CD14-positive monocyte (primary cell): ENCODE measurements at regions not wholly inside any gene's neighbourhood (a gene's known extent, or its start where the extent isn't known, plus 50 kb on each side); places are given as distances from the start of the nearest gene placed in this dataset.

Experiments
- DNase-seq, 3 donors: peaks; one replicate each; pipeline ENCODE4 v3.0.0-alpha.2; 2011 to 2022
- H2AFZ ChIP-seq: 2 replicates; pipeline ENCODE4 v1.6.0; 2012; ENCODE audit warnings: mild to moderate bottlenecking, low read depth, low read length, inconsistent platforms; ENCODE audit not compliant: insufficient read depth, poor library complexity, severe bottlenecking
- H3K27ac ChIP-seq, 2 donors: 1 replicate in 1 of 2; 2 replicates in 1 of 2; pipeline ENCODE4 v1.5.1; 2012 to 2013; ENCODE audit warnings: low read length in 2 of 2, control low read depth in 1 of 2, inconsistent platforms in 1 of 2, low read depth in 1 of 2, mild to moderate bottlenecking in 1 of 2
- H3K27me3 ChIP-seq, 2 donors: one replicate each; pipeline versions ENCODE4 v1.6.0 to v1.6.1; 2011 to 2013; ENCODE audit warnings: low read length in 2 of 2; ENCODE audit not compliant: control insufficient read depth in 2 of 2, insufficient read depth in 2 of 2
- H3K36me3 ChIP-seq, 2 donors: replicated peaks in 1 of 2; 1 replicate in 1 of 2; 2 replicates in 1 of 2; pipeline versions ENCODE4 v1.5.1 to v1.6.1; 2012 to 2013; ENCODE audit warnings: low read length in 2 of 2, control low read depth in 1 of 2, inconsistent platforms in 1 of 2, mild to moderate bottlenecking in 1 of 2; ENCODE audit not compliant: insufficient read depth in 2 of 2, control insufficient read depth in 1 of 2
- H3K4me1 ChIP-seq, 2 donors: 1 replicate in 1 of 2; 2 replicates in 1 of 2; pipeline versions ENCODE4 v1.5.1 to v1.6.1; 2012 to 2013; ENCODE audit warnings: low read length in 2 of 2, control low read depth in 1 of 2, inconsistent platforms in 1 of 2, mild to moderate bottlenecking in 1 of 2, moderate library complexity in 1 of 2; ENCODE audit not compliant: insufficient read depth in 2 of 2, control insufficient read depth in 1 of 2
- H3K4me2 ChIP-seq: replicated peaks from 2 replicates; pipeline ENCODE3; 2012; ENCODE audit warnings: low read length, moderate library complexity, mild to moderate bottlenecking; ENCODE audit not compliant: poor library complexity, severe bottlenecking; ENCODE audit errors: extremely low read depth
- H3K4me3 ChIP-seq, 3 experiments: fragments of 200-600 bp in 1 of 3; sonication (generic) in 1 of 3; replicated peaks in 1 of 3; 1 replicate in 2 of 3; 2 replicates in 1 of 3; pipeline ENCODE4 v1.5.1; 2011 to 2013; ENCODE audit warnings: low read length in 3 of 3, mild to moderate bottlenecking in 3 of 3, control low read depth in 2 of 3, low read depth in 2 of 3, inconsistent platforms in 1 of 3, moderate library complexity in 1 of 3
- H3K79me2 ChIP-seq: 2 replicates; pipeline ENCODE4 v1.6.0; 2012; ENCODE audit warnings: mild to moderate bottlenecking, control low read depth, inconsistent platforms, low read length, moderate library complexity; ENCODE audit not compliant: insufficient read depth
- H3K9ac ChIP-seq: 2 replicates; pipeline ENCODE4 v1.6.0; 2017; ENCODE audit warnings: low read length, mild to moderate bottlenecking; ENCODE audit not compliant: insufficient read depth, poor library complexity, severe bottlenecking
- H3K9me3 ChIP-seq, 2 donors: replicated peaks in 1 of 2; 1 replicate in 1 of 2; 2 replicates in 1 of 2; pipeline versions ENCODE4 v1.5.1 to v1.6.1; 2012 to 2013; ENCODE audit warnings: low read length in 2 of 2, control low read depth in 1 of 2; ENCODE audit not compliant: control insufficient read depth in 1 of 2, insufficient read depth in 1 of 2
- H4K20me1 ChIP-seq: 2 replicates; pipeline ENCODE4 v1.6.0; 2012; ENCODE audit warnings: mild to moderate bottlenecking, low read length, control low read depth, moderate library complexity; ENCODE audit not compliant: insufficient read depth
- H3K27ac Mint-ChIP-seq, 7 donors: one replicate each; pipeline ENCODE4 v1.8.0; 2020; ENCODE audit warnings: mild to moderate bottlenecking in 7 of 7, mixed read lengths in 7 of 7, moderate library complexity in 6 of 7, inconsistent platforms in 2 of 7
- H3K27me3 Mint-ChIP-seq, 3 donors: one replicate each; pipeline ENCODE4 v1.8.0; 2021 to 2022; ENCODE audit warnings: low read depth in 3 of 3, mild to moderate bottlenecking in 3 of 3, mixed read lengths in 3 of 3, moderate library complexity in 3 of 3, inconsistent platforms in 1 of 3
- H3K36me3 Mint-ChIP-seq, 2 donors: one replicate each; pipeline ENCODE4 v1.8.0; 2020; ENCODE audit warnings: mixed read lengths in 2 of 2, inconsistent platforms in 1 of 2, mild to moderate bottlenecking in 1 of 2
- H3K4me1 Mint-ChIP-seq: one replicate; pipeline ENCODE4 v1.8.0; 2020; ENCODE audit warnings: mild to moderate bottlenecking, mixed read lengths
- H3K4me3 Mint-ChIP-seq, 2 donors: one replicate each; pipeline ENCODE4 v1.8.0; 2020; ENCODE audit warnings: mild to moderate bottlenecking in 2 of 2, mixed read lengths in 2 of 2, moderate library complexity in 1 of 2
- H3K9me3 Mint-ChIP-seq, 7 donors: one replicate each; pipeline ENCODE4 v1.8.0; 2020 to 2022; ENCODE audit warnings: mixed read lengths in 7 of 7, mild to moderate bottlenecking in 6 of 7, moderate library complexity in 6 of 7, inconsistent platforms in 2 of 7
- WGBS: methylation state at CpG from one replicate; pipeline ENCODE4 v1.1.5; 2013; ENCODE audit warnings: missing lambda C conversion rate; ENCODE audit not compliant: insufficient coverage; 5-methylcytosine and 5-hydroxymethylcytosine counted together
- intact Hi-C, 2 donors: fragments of 100-400 bp; cut with micrococcal nuclease; formaldehyde crosslinking; loops; one replicate each; pipeline versions ENCODE4 v1.15.0 to v1.15.1; 2023
- TF ChIP-seq, protein P1 (sequence below): fragments of 200-600 bp; IDR thresholded peaks from one replicate; pipeline ENCODE4 v1.8.0; 2022; ENCODE audit warnings: antibody characterized with exemption, mild to moderate bottlenecking

GRCh38 chr22:47616396-47617020 lies 854.1 kb downstream of the TBC1D22A start:
- H3K79me2 ChIP-seq = no peaks in the 10 kb centered on the region
- no peaks in the 10 kb centered on the region for H3K4me1 Mint-ChIP-seq
- no peaks in the 10 kb centered on the region for H3K27me3 ChIP-seq
- no peak for DNase-seq
- no peak overlapping the region for H3K4me2 ChIP-seq
- WGBS = 93% methylated on average over 10 of the region's 11 CpGs
- H3K27me3 Mint-ChIP-seq = peaks cover 0 to 8% (median 5%) of the 10 kb centered on the region in 3 donors
- H2AFZ ChIP-seq = no peak overlapping the region
- TF ChIP-seq, protein P1, sequence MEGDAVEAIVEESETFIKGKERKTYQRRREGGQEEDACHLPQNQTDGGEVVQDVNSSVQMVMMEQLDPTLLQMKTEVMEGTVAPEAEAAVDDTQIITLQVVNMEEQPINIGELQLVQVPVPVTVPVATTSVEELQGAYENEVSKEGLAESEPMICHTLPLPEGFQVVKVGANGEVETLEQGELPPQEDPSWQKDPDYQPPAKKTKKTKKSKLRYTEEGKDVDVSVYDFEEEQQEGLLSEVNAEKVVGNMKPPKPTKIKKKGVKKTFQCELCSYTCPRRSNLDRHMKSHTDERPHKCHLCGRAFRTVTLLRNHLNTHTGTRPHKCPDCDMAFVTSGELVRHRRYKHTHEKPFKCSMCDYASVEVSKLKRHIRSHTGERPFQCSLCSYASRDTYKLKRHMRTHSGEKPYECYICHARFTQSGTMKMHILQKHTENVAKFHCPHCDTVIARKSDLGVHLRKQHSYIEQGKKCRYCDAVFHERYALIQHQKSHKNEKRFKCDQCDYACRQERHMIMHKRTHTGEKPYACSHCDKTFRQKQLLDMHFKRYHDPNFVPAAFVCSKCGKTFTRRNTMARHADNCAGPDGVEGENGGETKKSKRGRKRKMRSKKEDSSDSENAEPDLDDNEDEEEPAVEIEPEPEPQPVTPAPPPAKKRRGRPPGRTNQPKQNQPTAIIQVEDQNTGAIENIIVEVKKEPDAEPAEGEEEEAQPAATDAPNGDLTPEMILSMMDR = no peak
- no peak overlapping the region for H3K4me3 ChIP-seq
- no peaks in the 10 kb centered on the region for H3K36me3 Mint-ChIP-seq
- H3K4me3 Mint-ChIP-seq = no peak overlapping the region
- H3K4me1 ChIP-seq = no peaks in the 10 kb centered on the region
- intact Hi-C loops = no loop called here
- no peaks in the 10 kb centered on the region for H3K9me3 ChIP-seq
- no peak overlapping the region for H3K9ac ChIP-seq
- no peak overlapping the region for H3K27ac ChIP-seq
- no peaks in the 10 kb centered on the region for H4K20me1 ChIP-seq
- no peaks in the 10 kb centered on the region for H3K36me3 ChIP-seq
- no peak overlapping the region for H3K27ac Mint-ChIP-seq
- peaks cover 0 to 2% (median 0%) of the 10 kb centered on the region in 7 donors for H3K9me3 Mint-ChIP-seq

DNA sequence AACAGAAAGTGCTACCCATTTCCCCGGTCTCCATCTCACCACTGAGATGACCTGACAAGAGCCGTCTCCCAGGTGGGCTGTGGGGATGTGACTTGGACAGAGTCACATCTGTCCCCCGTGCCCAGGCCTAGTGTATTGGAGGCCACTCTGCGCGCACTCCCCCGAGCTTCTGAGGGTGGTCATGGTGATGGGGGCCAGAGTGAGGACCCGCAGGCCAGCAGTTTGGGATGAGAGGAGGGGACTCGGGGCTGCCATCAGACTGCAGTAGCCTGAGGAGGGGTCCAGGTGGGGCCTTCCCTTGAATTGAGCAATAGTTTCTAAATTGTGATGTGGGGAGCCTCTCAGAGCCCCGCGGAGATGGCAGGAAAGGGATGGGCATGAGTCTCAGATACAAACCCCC lies 852.6 kb downstream of the TBC1D22A start:
- peaks cover 0 to 3% (median 0%) of the 10 kb centered on the region in 7 donors for H3K9me3 Mint-ChIP-seq
- H4K20me1 ChIP-seq = no peaks in the 10 kb centered on the region
- intact Hi-C loops = no loop called here
- no peak overlapping the region for H3K9ac ChIP-seq
- no peak overlapping the region for H3K27ac ChIP-seq
- no peak overlapping the region for H3K4me3 ChIP-seq
- no peak overlapping the region for H3K4me3 Mint-ChIP-seq
- no peak overlapping the region for H3K4me2 ChIP-seq
- 93% methylated on average over 8 of the region's 10 CpGs for WGBS
- no peaks in the 10 kb centered on the region for H3K36me3 Mint-ChIP-seq
- no peak overlapping the region for H2AFZ ChIP-seq
- no peaks in the 10 kb centered on the region for H3K79me2 ChIP-seq
- H3K27me3 ChIP-seq = no peaks in the 10 kb centered on the region
- H3K27ac Mint-ChIP-seq = no peak overlapping the region
- no peaks in the 10 kb centered on the region for H3K4me1 Mint-ChIP-seq
- TF ChIP-seq, protein P1 = no peak
- H3K27me3 Mint-ChIP-seq = peaks cover 2 to 7% (median 2%) of the 10 kb centered on the region in 3 donors
- H3K36me3 ChIP-seq = no peaks in the 10 kb centered on the region
- no peaks in the 10 kb centered on the region for H3K9me3 ChIP-seq
- DNase-seq = no peak
- no peaks in the 10 kb centered on the region for H3K4me1 ChIP-seq
